Stimulated activated naive CD4-positive, alpha-beta T cell treated with Interleukin-2 at 50 U/mL for 16 hours (primary cell): ENCODE measurements at regions not wholly inside any gene's neighbourhood (a gene's known extent, or its start where the extent isn't known, plus 50 kb on each side); places are given as distances from the start of the nearest gene placed in this dataset.
"Not testable (repeated sequence)": the region's sequence is repeated elsewhere in the genome, so short reads cannot be mapped to it uniquely, and the experiment has no call there.

ENCODE experiments used
- DNase-seq: peaks from one replicate; lab custom pipeline; 2025; lab: John Stamatoyannopoulos, UW

- DNase-seq: not testable (repeated sequence)
Measured at GRCh38 chr15:30688684-30689083, 62.8 kb downstream of the ARHGAP11B start.

- DNase-seq: not testable (repeated sequence)
Measured at GRCh38 chr15:30690153-30690552, 64.2 kb downstream of the ARHGAP11B start.

GRCh38 chr15:30695811-30696210 is 69.9 kb downstream of the ARHGAP11B start:
- DNase-seq: not testable (repeated sequence)

GRCh38 chr15:30696439-30697314 is 70.7 kb downstream of the ARHGAP11B start:
- DNase-seq: peak; percentile 5

GRCh38 chr15:30697315-30697685 is 71.4 kb downstream of the ARHGAP11B start:
- DNase-seq: not testable (repeated sequence)

- DNase-seq: not testable (repeated sequence)
Measured at GRCh38 chr15:30700006-30700597, 74.2 kb downstream of the ARHGAP11B start.

- DNase-seq: not testable (repeated sequence)
Measured at GRCh38 chr15:30707976-30708685, 82.2 kb downstream of the ARHGAP11B start.

GRCh38 chr15:30708809-30709208 is 82.9 kb downstream of the ARHGAP11B start:
- not testable (repeated sequence) for DNase-seq

GRCh38 chr15:30718038-30718643 is 92.2 kb downstream of the ARHGAP11B start:
- not testable (repeated sequence) for DNase-seq

- DNase-seq: not testable (repeated sequence)
Measured at GRCh38 chr15:30719363-30719762, 93.4 kb downstream of the ARHGAP11B start.

- DNase-seq: not testable (repeated sequence)
Measured at GRCh38 chr15:30720825-30721224, 94.9 kb downstream of the ARHGAP11B start.

GRCh38 chr15:30721529-30721928 is 95.6 kb downstream of the ARHGAP11B start:
- DNase-seq: not testable (repeated sequence)

GRCh38 chr15:30723540-30724175 is 97.7 kb downstream of the ARHGAP11B start:
- not testable (repeated sequence) for DNase-seq

GRCh38 chr15:30729880-30730590 is 104.1 kb downstream of the ARHGAP11B start:
- not testable (repeated sequence) for DNase-seq

GRCh38 chr15:30730633-30731032 is 104.7 kb downstream of the ARHGAP11B start:
- not testable (repeated sequence) for DNase-seq

- not testable (repeated sequence) for DNase-seq
Measured at GRCh38 chr15:30732100-30732499, 106.2 kb downstream of the ARHGAP11B start.

- DNase-seq: not testable (repeated sequence)
Measured at GRCh38 chr15:30735884-30736564, 110.1 kb downstream of the ARHGAP11B start.

GRCh38 chr15:30742796-30743195 is 116.9 kb downstream of the ARHGAP11B start:
- not testable (repeated sequence) for DNase-seq

- DNase-seq: not testable (repeated sequence)
Measured at GRCh38 chr15:30749048-30749447, 123.1 kb downstream of the ARHGAP11B start.

- DNase-seq: not testable (repeated sequence)
Measured at GRCh38 chr15:30755036-30755687, 129.2 kb downstream of the ARHGAP11B start.
